OCI-LY1 (cell line): ENCODE measurements at regions not wholly inside any gene's neighbourhood (a gene's known extent, or its start where the extent isn't known, plus 50 kb on each side); places are given as distances from the start of the nearest gene placed in this dataset.

Experiments
- H2AFZ ChIP-seq: fragments of 200-600 bp; sonication (generic), shearing (Covaris generic); 2 replicates; pipeline ENCODE4 v1.6.0; 2014; ENCODE audit warnings: antibody characterized with exemption, mild to moderate bottlenecking, low read length
- H3F3A ChIP-seq: fragments of 200-600 bp; sonication (generic), shearing (Covaris generic); 2 replicates; pipeline ENCODE4 v1.6.0; 2014; ENCODE audit warnings: mild to moderate bottlenecking, antibody characterized with exemption, low read length, moderate library complexity; ENCODE audit not compliant: insufficient read depth
- H3K27ac ChIP-seq: fragments of 200-600 bp; sonication (generic); 2 replicates; pipeline ENCODE4 v1.5.1; 2014; ENCODE audit warnings: low read length, mixed run types, mild to moderate bottlenecking, low read depth; ENCODE audit not compliant: poor library complexity, severe bottlenecking
- H3K27me3 ChIP-seq: fragments of 200-600 bp; sonication (generic); 2 replicates; pipeline ENCODE4 v1.6.0; 2014; ENCODE audit warnings: antibody characterized with exemption, mild to moderate bottlenecking, low read length, moderate library complexity; ENCODE audit not compliant: insufficient read depth
- H3K36me3 ChIP-seq: fragments of 200-600 bp; sonication (generic); 2 replicates; pipeline ENCODE4 v1.6.1; 2014; ENCODE audit warnings: mild to moderate bottlenecking, antibody characterized with exemption, low read length, moderate library complexity, mixed read lengths; ENCODE audit not compliant: insufficient read depth
- H3K4me1 ChIP-seq: fragments of 200-600 bp; sonication (generic); 2 replicates; pipeline ENCODE4 v1.5.1; 2014; ENCODE audit warnings: mild to moderate bottlenecking, low read length, moderate library complexity; ENCODE audit not compliant: insufficient read depth, severe bottlenecking
- H3K4me2 ChIP-seq: fragments of 200-600 bp; sonication (generic), shearing (Covaris generic); 2 replicates; pipeline ENCODE4 v1.6.1; 2014; ENCODE audit warnings: low read length
- H3K4me3 ChIP-seq: fragments of 200-600 bp; sonication (generic); 2 replicates; pipeline ENCODE4 v1.5.1; 2014; ENCODE audit warnings: low read length, low read depth, mild to moderate bottlenecking, mixed read lengths; ENCODE audit not compliant: poor library complexity, severe bottlenecking
- H3K79me2 ChIP-seq: fragments of 200-600 bp; shearing (Covaris generic); 2 replicates; pipeline ENCODE4 v1.6.1; 2016; ENCODE audit warnings: mixed run types, low read length, mixed read lengths; ENCODE audit not compliant: insufficient read depth
- H3K9ac ChIP-seq: fragments of 200-600 bp; sonication (generic), shearing (Covaris generic); 2 replicates; pipeline ENCODE4 v1.6.1; 2014; ENCODE audit warnings: mild to moderate bottlenecking, low read length, mixed read lengths
- H3K9me2 ChIP-seq: fragments of 200-600 bp; sonication (generic), shearing (Covaris generic); 2 replicates; pipeline ENCODE4 v1.6.1; 2014; ENCODE audit warnings: low read depth, mild to moderate bottlenecking, low read length, mixed read lengths
- H3K9me3 ChIP-seq: fragments of 200-600 bp; shearing (Covaris generic); 2 replicates; pipeline ENCODE4 v1.6.1; 2014; ENCODE audit warnings: low read length, mixed read lengths
- H4K20me1 ChIP-seq: fragments of 200-600 bp; sonication (generic), shearing (Covaris generic); 2 replicates; pipeline ENCODE4 v1.6.0; 2016; ENCODE audit warnings: mild to moderate bottlenecking, low read length; ENCODE audit not compliant: insufficient read depth
- EZH2 ChIP-seq: fragments of 200-600 bp; sonication (generic), shearing (Covaris generic); IDR thresholded peaks from 2 replicates; pipeline ENCODE4 v1.8.0; 2017; ENCODE audit warnings: borderline replicate concordance, mixed run types, mild to moderate bottlenecking, antibody characterized with exemption, low read length, moderate library complexity, mixed read lengths
- TF ChIP-seq, protein P1 (sequence below): fragments of 200-600 bp; sonication (generic), shearing (Covaris generic); IDR thresholded peaks from 2 replicates; pipeline ENCODE4 v1.5.1; 2017; ENCODE audit warnings: mild to moderate bottlenecking, antibody characterized with exemption, low read length, moderate library complexity, mixed read lengths

DNA sequence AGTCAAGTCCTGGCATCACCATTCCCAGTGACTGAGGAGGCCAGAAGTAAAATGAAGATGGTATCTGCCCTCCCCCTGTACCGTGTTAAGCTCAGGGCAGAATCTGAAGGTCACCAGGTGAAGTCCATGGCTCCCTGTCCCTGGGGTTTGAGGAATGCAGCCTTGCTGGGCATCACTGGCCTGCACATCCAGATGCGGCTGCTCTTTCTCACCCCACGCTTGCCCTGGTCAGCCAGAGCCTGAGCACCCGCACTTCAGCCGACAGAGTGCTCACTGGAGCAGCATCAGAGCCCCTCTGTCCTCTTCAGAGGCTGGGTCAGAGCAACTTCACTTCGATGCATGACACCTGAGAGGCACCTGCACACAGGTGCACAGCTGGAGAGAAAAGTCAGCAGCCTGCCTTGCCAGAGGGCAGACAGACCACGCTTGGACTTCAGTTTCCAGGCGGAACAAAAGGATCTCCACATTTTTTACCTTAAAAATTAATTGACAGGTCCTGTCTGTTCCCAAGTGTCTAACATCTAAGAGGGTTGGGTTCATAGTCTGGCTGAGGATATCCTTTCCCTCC lies 267.3 kb downstream of the ANAPC1 start:
- no peak overlapping the region for H3K4me2 ChIP-seq
- H3K79me2 ChIP-seq, result no peaks in the 10 kb centered on the region
- H3K36me3 ChIP-seq, result no peaks in the 10 kb centered on the region
- H3K9me2 ChIP-seq, result no peaks in the 10 kb centered on the region
- H3K9me3 ChIP-seq, result no peaks in the 10 kb centered on the region
- no peaks in the 10 kb centered on the region for H3K27me3 ChIP-seq
- H3K27ac ChIP-seq, result no peak overlapping the region
- no peaks in the 10 kb centered on the region for H4K20me1 ChIP-seq
- H3K9ac ChIP-seq, result no peak overlapping the region
- peaks cover 29% of the 10 kb centered on the region for H3K4me1 ChIP-seq
- TF ChIP-seq, protein P1, sequence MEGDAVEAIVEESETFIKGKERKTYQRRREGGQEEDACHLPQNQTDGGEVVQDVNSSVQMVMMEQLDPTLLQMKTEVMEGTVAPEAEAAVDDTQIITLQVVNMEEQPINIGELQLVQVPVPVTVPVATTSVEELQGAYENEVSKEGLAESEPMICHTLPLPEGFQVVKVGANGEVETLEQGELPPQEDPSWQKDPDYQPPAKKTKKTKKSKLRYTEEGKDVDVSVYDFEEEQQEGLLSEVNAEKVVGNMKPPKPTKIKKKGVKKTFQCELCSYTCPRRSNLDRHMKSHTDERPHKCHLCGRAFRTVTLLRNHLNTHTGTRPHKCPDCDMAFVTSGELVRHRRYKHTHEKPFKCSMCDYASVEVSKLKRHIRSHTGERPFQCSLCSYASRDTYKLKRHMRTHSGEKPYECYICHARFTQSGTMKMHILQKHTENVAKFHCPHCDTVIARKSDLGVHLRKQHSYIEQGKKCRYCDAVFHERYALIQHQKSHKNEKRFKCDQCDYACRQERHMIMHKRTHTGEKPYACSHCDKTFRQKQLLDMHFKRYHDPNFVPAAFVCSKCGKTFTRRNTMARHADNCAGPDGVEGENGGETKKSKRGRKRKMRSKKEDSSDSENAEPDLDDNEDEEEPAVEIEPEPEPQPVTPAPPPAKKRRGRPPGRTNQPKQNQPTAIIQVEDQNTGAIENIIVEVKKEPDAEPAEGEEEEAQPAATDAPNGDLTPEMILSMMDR, result no peak
- TF ChIP-seq EZH2, result no peak
- no peak overlapping the region for H2AFZ ChIP-seq
- no peak overlapping the region for H3K4me3 ChIP-seq
- H3F3A ChIP-seq, result no peaks in the 10 kb centered on the region

DNA sequence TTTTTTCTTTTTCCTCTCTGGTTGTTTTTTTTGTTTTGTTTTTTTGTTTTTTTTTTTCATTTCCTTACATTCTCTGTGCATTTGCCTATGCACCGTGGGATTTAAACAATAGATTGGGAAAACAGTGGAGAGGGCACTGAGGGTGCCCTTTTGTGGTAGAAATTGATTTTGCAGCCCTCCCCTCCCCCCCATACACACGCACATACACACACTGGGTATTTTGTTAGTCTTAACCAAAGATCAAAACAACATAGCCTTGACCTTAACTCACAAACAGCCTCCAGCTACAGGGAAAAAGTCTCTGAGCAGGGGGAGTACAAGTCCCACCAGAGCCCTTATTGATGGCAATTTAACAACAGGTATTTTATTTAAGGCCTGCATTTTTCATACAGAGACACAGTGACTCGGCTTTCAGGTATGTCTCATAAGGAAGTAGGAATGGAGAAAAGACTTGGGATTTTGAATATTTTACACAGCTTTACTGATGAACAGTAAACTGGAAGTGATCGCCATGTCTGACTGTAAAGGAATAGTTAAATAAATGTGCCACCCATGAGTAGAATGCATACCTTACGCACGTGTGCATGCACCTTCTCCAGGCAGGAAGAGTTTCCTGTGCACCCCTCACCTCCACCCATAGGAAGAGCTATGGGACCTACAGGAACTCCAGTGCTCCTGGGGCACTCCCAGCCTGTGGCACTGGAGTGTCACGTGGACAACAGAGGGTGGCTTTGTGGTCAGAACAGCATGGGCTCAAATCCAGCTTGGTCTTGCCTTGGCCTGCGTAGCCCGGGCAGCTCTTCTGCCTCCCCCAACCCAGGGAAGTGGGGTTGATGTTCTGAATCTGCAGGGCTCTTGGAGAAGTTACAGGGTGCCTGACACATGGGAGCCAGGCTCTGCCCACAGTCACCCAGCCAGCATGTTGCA lies 266.4 kb downstream of the ANAPC1 start:
- Histone ChIP-seq H3K4me1 (peaks cover 29% of the 10 kb centered on the region), H3K9me2 (no peaks in the 10 kb centered on the region), H3K27me3 (no peaks in the 10 kb centered on the region), H3K9me3 (no peaks in the 10 kb centered on the region), H3F3A (no peaks in the 10 kb centered on the region), H3K4me3 (no peak overlapping the region), H4K20me1 (no peaks in the 10 kb centered on the region), H3K36me3 (no peaks in the 10 kb centered on the region), H3K79me2 (no peaks in the 10 kb centered on the region), H3K4me2 (no peak overlapping the region), H2AFZ (no peak overlapping the region), H3K9ac (no peak overlapping the region), H3K27ac (no peak overlapping the region)
- no peak for TF ChIP-seq EZH2
- TF ChIP-seq, protein P1, result no peak

DNA sequence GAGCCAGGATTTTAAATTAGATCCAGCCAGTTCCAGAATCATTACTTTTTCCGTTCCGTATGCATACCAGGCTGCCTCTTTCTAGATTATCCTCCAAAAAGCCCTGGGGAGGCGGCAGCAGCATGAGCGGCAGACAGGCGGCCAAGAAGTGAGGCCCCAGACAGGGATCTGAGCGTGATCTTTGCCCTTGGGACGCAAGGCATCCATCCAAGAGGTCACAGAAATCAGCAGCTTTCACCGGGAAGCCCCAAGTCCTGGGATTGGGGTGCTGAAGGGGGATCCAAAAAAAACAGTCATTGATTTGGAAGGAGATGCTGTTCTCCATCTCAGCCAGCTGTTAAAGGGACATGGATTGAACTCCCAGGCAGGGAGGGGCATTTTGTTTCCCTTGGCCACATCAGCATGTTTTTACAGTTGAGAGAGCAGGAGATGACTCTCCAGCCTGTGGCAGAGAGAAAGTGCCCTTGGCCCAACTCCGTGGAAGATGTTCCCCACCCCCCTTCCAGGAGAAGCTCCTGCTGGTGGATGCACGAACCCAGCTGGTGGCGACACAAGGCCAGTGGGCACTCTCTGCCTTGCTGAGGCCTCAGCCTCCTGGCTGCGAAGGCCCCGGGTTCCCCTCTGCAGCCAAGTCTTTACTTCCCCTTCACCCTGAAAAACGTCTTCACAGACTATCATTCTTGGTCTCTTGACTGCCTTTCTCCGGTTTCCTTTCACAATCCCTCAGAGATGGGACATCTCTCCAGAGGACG lies 265.6 kb downstream of the ANAPC1 start:
- Histone ChIP-seq H3K9ac (peak overlapping the region; percentile 13; the same call in 1 of the 2 replicates), H3K4me3 (no peak overlapping the region), H3K36me3 (no peaks in the 10 kb centered on the region), H3K27me3 (no peaks in the 10 kb centered on the region), H3K4me1 (peaks cover 29% of the 10 kb centered on the region), H3F3A (no peaks in the 10 kb centered on the region), H3K27ac (peak overlapping the region; percentile 68), H3K79me2 (no peaks in the 10 kb centered on the region), H2AFZ (no peak overlapping the region), H3K9me2 (no peaks in the 10 kb centered on the region), H3K9me3 (no peaks in the 10 kb centered on the region), H4K20me1 (no peaks in the 10 kb centered on the region), H3K4me2 (no peak overlapping the region; the same call in 1 of the 2 replicates)
- TF ChIP-seq EZH2, result no peak
- TF ChIP-seq, protein P1, result no peak
